A549 (cell line): ENCODE measurements at regions not wholly inside any gene's neighbourhood (a gene's known extent, or its start where the extent isn't known, plus 50 kb on each side); places are given as distances from the start of the nearest gene placed in this dataset.

Experiments used
- ATAC-seq, 2 experiments: fragments of 200-7000 bp in 1 of 2; fragments of >200 bp in 1 of 2; cut with Nextera tagmentation in 1 of 2; cut with Tn5 transposase in 1 of 2; 3 replicates each; pipeline versions ENCODE4 v1.8.0 to v1.9.1; 2018 to 2020; ENCODE audit warnings: mild to moderate bottlenecking in 1 of 2, moderate library complexity in 1 of 2
- CTCF ChIA-PET: fragments of 300-600 bp; sonication (Branson Sonifier 250); formaldehyde crosslinking; extraction: SDS; loops from one replicate; lab custom pipeline; 2021; ENCODE audit warnings: antibody characterized with exemption, inconsistent platforms; lab: Yijun Ruan, JAX
- POLR2A ChIA-PET: fragments of 350-600 bp; formaldehyde crosslinking; extraction: SDS; loops from one replicate; lab custom pipeline; 2021; ENCODE audit warnings: antibody characterized with exemption, inconsistent platforms; lab: Yijun Ruan, JAX
- DNase-seq, 2 experiments: peaks; one replicate each; pipeline versions ENCODE4 v3.0.0 to v3.0.0-alpha.2; 2011 to 2016; ENCODE audit warnings: low read depth in 1 of 2, low spot score in 1 of 2
- FAIRE-seq: peaks from 2 replicates; lab custom pipeline; 2011; peaks lifted over from hg19 to GRCh38; lab: Jason Lieb, UNC
- H3K27ac ChIP-seq, 2 experiments: fragments of >200 bp; sonication (Bioruptor Twin); formaldehyde crosslinking; 3 replicates each; pipeline ENCODE4 v1.5.1; 2016 to 2017
- H3K4me1 ChIP-seq: fragments of >200 bp; sonication (Bioruptor Twin); formaldehyde crosslinking; 3 replicates; pipeline ENCODE4 v1.6.1; 2016
- H3K4me2 ChIP-seq: fragments of >200 bp; sonication (Bioruptor Twin); formaldehyde crosslinking; 3 replicates; pipeline ENCODE4 v1.6.1; 2016
- H3K4me3 ChIP-seq: fragments of >200 bp; sonication (Bioruptor Twin); formaldehyde crosslinking; 3 replicates; pipeline ENCODE4 v1.5.1; 2016
- H3K9me3 ChIP-seq: fragments of >200 bp; sonication (Bioruptor Twin); formaldehyde crosslinking; 3 replicates; pipeline ENCODE4 v1.6.1; 2016
- CBX8 ChIP-seq: fragments of 200-600 bp; sonication (generic); IDR thresholded peaks from 2 replicates; pipeline ENCODE4 v1.6.1; 2016
- CEBPB ChIP-seq, 2 experiments: fragments of >200 bp in 1 of 2; sonication (Bioruptor Twin) in 1 of 2; formaldehyde crosslinking in 1 of 2; IDR thresholded peaks; 2 replicates each; pipeline ENCODE4 v1.6.1; 2012 to 2016
- E2F6 ChIP-seq: IDR thresholded peaks from 2 replicates; pipeline ENCODE4 v1.6.1; 2012; ENCODE audit warnings: low read depth, borderline replicate concordance
- EHMT2 ChIP-seq: fragments of 200-600 bp; sonication (generic); IDR thresholded peaks from 2 replicates; pipeline ENCODE4 v1.6.1; 2016; ENCODE audit warnings: antibody characterized with exemption, low read depth, mild to moderate bottlenecking, moderate library complexity
- EP300 ChIP-seq, 2 experiments: fragments of >200 bp; sonication (Bioruptor Twin); formaldehyde crosslinking; IDR thresholded peaks; 2 replicates in 1 of 2; 3 replicates in 1 of 2; pipeline ENCODE4 v1.6.1; 2016 to 2017
- FOSL2 ChIP-seq, 2 experiments: fragments of 450-650 bp in 1 of 2; fragments of >200 bp in 1 of 2; sonication (Bioruptor Twin) in 1 of 2; formaldehyde crosslinking; IDR thresholded peaks; 2 replicates each; pipeline versions ENCODE4 v1.5.0 to v1.6.1; 2016 to 2020; ENCODE audit warnings: mild to moderate bottlenecking in 1 of 2, moderate library complexity in 1 of 2
- GATA3 ChIP-seq: IDR thresholded peaks from 2 replicates; pipeline ENCODE4 v1.6.1; 2012; ENCODE audit warnings: borderline replicate concordance
- JUNB ChIP-seq: fragments of >200 bp; sonication (Bioruptor Twin); formaldehyde crosslinking; IDR thresholded peaks from 2 replicates; pipeline ENCODE4 v1.6.1; 2016
- KDM5A ChIP-seq: fragments of 200-600 bp; sonication (generic); IDR thresholded peaks from 2 replicates; pipeline ENCODE4 v1.6.1; 2016; ENCODE audit warnings: antibody characterized with exemption, mild to moderate bottlenecking
- MAZ ChIP-seq: fragments of 150-350 bp; IDR thresholded peaks from 2 replicates; pipeline ENCODE4 v1.6.1; 2014; ENCODE audit warnings: antibody characterized with exemption, low read depth, low read length, borderline replicate concordance
- NFE2L2 ChIP-seq: fragments of 150-350 bp; conservative IDR thresholded peaks from 2 replicates; pipeline ENCODE4 v1.6.1; 2014; ENCODE audit warnings: low read length
- PHF8 ChIP-seq: fragments of 200-600 bp; sonication (generic); IDR thresholded peaks from 2 replicates; pipeline ENCODE4 v1.6.1; 2016; ENCODE audit warnings: low read depth, mild to moderate bottlenecking, antibody characterized with exemption, moderate library complexity, borderline replicate concordance
- RARB ChIP-seq: fragments of 250-450 bp; sonication (Bioruptor Pico); IDR thresholded peaks from 2 replicates; pipeline ENCODE4 v1.8.0; 2021; ENCODE audit warnings: mild to moderate bottlenecking, moderate library complexity
- RCOR1 ChIP-seq: fragments of 150-350 bp; IDR thresholded peaks from 2 replicates; pipeline ENCODE4 v1.6.1; 2014; ENCODE audit warnings: antibody characterized with exemption, low read length, low read depth
- RFX5 ChIP-seq: fragments of 450-650 bp; IDR thresholded peaks from 2 replicates; pipeline ENCODE4 v1.7.1; 2014; ENCODE audit warnings: antibody characterized with exemption, mild to moderate bottlenecking, moderate library complexity
- RNF2 ChIP-seq: fragments of 200-600 bp; sonication (generic); IDR thresholded peaks from 2 replicates; pipeline ENCODE4 v1.6.1; 2016; ENCODE audit warnings: low read depth, mild to moderate bottlenecking, antibody characterized with exemption, moderate library complexity, borderline replicate concordance
- SMC3 ChIP-seq: fragments of >200 bp; sonication (Bioruptor Twin); formaldehyde crosslinking; IDR thresholded peaks from 3 replicates; pipeline ENCODE4 v1.6.1; 2018; ENCODE audit warnings: inconsistent platforms
- ZC3H11A ChIP-seq: fragments of 450-650 bp; IDR thresholded peaks from 2 replicates; pipeline ENCODE4 v1.6.1; 2014; ENCODE audit warnings: antibody characterized with exemption, mild to moderate bottlenecking
- WGBS: methylation state at CpG from one replicate; pipeline ENCODE4 v1.1.6; 2017; ENCODE audit errors: missing lambda C conversion rate; 5-methylcytosine and 5-hydroxymethylcytosine counted together
- TF ChIP-seq, protein P1 (sequence below): fragments of >200 bp; sonication (Bioruptor Twin); formaldehyde crosslinking; IDR thresholded peaks from 3 replicates; pipeline ENCODE4 v1.6.1; 2016
- TF ChIP-seq, protein P2 (sequence below): IDR thresholded peaks from 2 replicates; pipeline ENCODE4 v1.6.1; 2012

- Histone ChIP-seq H3K27ac (no peak overlapping the region), H3K4me1 (peaks cover 13% of the 10 kb centered on the region), H3K9me3 (peaks cover 10% of the 10 kb centered on the region; the same call in 1 of the 3 replicates), H3K4me3 (no peak overlapping the region), H3K4me2 (no peak overlapping the region)
- TF ChIP-seq RNF2 (no peak), FOSL2 (IDR thresholded peaks at IDR 0.05) (no peak), FOSL2 (CRISPR knock-in tag; IDR thresholded peaks at IDR 0.05) (no peak), KDM5A (no peak), SMC3 (no peak), MAZ (no peak), NFE2L2 (no peak), PHF8 (no peak), EP300 (IDR thresholded peaks at IDR 0.05) (no peak), ZC3H11A (no peak), CBX8 (no peak), RARB (CRISPR knock-in tag) (no peak), JUNB (no peak), RFX5 (no peak), GATA3 (no peak)
- TF ChIP-seq, protein P1, sequence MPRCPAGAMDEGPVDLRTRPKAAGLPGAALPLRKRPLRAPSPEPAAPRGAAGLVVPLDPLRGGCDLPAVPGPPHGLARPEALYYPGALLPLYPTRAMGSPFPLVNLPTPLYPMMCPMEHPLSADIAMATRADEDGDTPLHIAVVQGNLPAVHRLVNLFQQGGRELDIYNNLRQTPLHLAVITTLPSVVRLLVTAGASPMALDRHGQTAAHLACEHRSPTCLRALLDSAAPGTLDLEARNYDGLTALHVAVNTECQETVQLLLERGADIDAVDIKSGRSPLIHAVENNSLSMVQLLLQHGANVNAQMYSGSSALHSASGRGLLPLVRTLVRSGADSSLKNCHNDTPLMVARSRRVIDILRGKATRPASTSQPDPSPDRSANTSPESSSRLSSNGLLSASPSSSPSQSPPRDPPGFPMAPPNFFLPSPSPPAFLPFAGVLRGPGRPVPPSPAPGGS: no peak
- TF ChIP-seq, protein P2, sequence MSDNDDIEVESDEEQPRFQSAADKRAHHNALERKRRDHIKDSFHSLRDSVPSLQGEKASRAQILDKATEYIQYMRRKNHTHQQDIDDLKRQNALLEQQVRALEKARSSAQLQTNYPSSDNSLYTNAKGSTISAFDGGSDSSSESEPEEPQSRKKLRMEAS: no peak
- DNase-seq (no peak), ATAC-seq (no peak), FAIRE-seq (no peak)
- CTCF ChIA-PET: no interaction called here
- POLR2A ChIA-PET: no interaction called here
- 38% methylated on average over 3 of the region's 3 CpGs for WGBS
These were observed 428.8 kb upstream of the ID4 start for GRCh38 chr6:19408331-19408730.

- POLR2A ChIA-PET: no interaction called here
- no peak for TF ChIP-seq RCOR1
- 0 out of 2 replicates have a peak, but pooled peaks have one; percentile 14 for TF ChIP-seq JUNB
- ATAC-seq (no peak), DNase-seq (peak in 1 of 2 experiments; percentile 3), FAIRE-seq (no peak)
- Histone ChIP-seq H3K27ac (no peak overlapping the region), H3K4me2 (peak overlapping the region; percentile 30; the same call in 1 of the 3 replicates), H3K4me3 (no peak overlapping the region), H3K9me3 (peaks cover 4% of the 10 kb centered on the region; the same call in 1 of the 3 replicates), H3K4me1 (peaks cover 21% of the 10 kb centered on the region)
- CTCF ChIA-PET: no interaction called here
These were observed 426.7 kb upstream of the ID4 start for GRCh38 chr6:19410481-19410880.

DNA sequence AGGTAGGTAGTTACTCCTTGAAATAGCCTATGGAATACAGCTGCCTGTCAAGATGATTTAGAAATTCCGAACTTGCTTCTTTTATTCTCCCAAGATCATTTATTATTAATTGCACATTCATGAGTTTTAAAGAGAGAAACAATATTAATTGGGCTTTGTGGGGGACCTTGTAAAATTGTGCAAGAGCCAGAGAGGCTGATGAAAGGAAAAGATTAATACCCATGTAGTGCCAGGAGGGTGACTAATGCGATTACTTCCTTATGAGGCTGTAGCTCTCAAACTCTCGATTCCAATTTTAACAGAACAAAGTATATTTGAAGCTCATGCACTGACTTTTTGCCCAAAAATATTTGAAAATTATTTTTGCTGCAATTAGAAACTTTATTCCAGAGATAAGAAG lies 423.8 kb upstream of the ID4 start:
- WGBS: 65% methylated on average over 3 of the region's 3 CpGs
- Histone ChIP-seq H3K9me3 (no peaks in the 10 kb centered on the region), H3K27ac (no peak overlapping the region), H3K4me2 (0 out of 3 replicates have a peak overlapping the region, but pooled peaks have one; percentile 11), H3K4me3 (no peak overlapping the region), H3K4me1 (peaks cover 34% of the 10 kb centered on the region)
- ATAC-seq (no peak), FAIRE-seq (no peak), DNase-seq (no peak)
- ChIA-PET CTCF (no interaction called here), POLR2A (no interaction called here)
- TF ChIP-seq CEBPB (IDR thresholded peaks at IDR 0.05): peak in 1 of 2 experiments; percentile 48; a peak in 1 of 4 replicates
- no peak for TF ChIP-seq MAZ
- no peak for TF ChIP-seq E2F6
- TF ChIP-seq JUNB: 0 out of 2 replicates have a peak, but pooled peaks have one; percentile 23
- TF ChIP-seq EHMT2: no peak
